Mesenteric fat pad (tissue), 1 donor: ENCODE measurements at regions not wholly inside any gene's neighbourhood (a gene's known extent, or its start where the extent isn't known, plus 50 kb on each side); places are given as distances from the start of the nearest gene placed in this dataset.

Experiments
- DNase-seq: peaks from one replicate; pipeline ENCODE4 v3.0.0-alpha.2; 2020; ENCODE audit warnings: low spot score
- donor health status: DM: yes; HTN: yes; CAD: no.

GRCh38 chr3:27591312-27592210, 107.4 kb upstream of the SLC4A7 start:
- no peak for DNase-seq

- no peak for DNase-seq
Observed at GRCh38 chr3:27590437-27591298, 106.5 kb upstream of the SLC4A7 start.

DNA sequence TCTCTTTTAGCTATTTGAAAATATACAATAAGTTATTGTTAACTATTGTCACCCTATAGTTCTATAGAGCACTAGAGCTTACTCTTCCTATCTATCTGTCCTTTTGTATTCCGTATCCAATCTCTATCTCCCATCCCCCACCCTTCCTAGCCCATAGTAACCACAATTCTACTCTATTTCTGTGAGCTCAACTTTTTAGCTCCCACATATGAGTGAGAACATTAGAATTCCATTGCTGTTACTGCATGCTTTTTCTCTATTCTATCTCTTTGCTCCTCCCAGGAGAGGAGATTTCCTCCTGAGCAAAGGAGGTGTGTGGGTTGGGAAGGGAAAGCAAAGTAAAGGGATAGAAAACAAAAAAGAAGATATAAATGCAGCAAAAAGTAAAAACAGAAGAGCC, 105.6 kb upstream of the SLC4A7 start:
- DNase-seq, result no peak

GRCh38 chr3:27585429-27585828, 101.2 kb upstream of the SLC4A7 start:
- no peak for DNase-seq

DNA sequence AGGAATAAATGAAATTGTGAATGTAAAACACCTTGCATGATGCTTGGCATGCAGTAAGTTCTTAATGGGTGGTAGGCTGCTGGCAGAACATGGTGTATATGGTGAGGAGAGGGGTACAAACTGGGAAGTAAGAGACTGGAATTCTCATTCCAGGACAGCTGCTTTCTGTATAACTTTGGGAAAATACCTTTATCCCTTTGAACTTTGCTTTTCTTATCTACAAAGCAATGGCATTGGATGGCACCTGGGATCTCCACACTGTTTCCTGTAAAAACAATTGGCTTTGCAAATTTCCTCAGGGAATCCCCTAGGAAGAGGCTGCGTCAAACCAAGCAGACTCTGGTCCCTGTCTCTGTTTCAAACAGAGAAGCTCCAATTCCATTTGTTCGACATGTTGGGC, 100.7 kb upstream of the SLC4A7 start:
- DNase-seq, result no peak

- DNase-seq, result peak; percentile 1
Observed at GRCh38 chr3:27581852-27582251, 97.7 kb upstream of the SLC4A7 start.

DNA sequence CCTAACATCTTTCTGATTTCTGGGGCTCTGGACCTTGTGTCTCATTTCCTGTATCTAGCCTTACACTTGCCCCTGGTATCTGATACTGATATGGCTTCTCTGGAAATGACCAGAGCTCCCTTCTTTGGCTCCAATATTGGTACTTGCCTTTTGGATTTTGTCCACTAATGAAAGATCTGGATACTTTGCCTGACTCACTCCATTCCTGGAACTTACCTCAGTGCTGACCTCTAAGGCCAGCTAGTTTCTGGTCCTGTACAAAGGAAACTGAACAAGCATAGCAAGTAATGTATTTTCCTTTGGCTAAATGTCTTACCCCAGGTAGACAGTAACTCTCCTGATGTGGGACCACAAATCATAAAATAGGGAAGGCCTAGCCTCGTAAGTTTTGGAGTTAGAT, 93.8 kb upstream of the SLC4A7 start:
- DNase-seq, result no peak

- DNase-seq, result peak; percentile 11
Observed at GRCh38 chr3:27577504-27577903, 93.3 kb upstream of the SLC4A7 start.

DNA sequence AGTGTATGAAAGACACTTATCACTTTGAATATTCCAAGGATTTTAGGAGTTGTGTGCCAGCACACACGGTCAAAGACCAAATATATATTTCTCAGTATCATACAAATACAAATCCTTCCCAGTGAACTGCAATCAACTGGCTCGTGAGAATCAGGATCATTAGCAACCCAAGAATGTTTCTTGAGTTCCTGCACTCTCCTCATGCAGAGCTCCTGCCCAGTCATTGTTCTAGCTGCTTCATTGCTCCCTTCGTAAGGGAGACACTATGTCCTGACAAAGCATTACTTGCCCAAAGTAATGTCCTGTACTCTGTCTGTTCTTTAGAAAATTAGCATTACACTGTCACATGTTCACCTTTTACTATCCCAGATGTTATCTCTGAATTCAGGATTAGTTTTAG, 92.0 kb upstream of the SLC4A7 start:
- DNase-seq, result peak; percentile 0

- peak; percentile 5 for DNase-seq
Observed at GRCh38 chr3:27575499-27575898, 91.3 kb upstream of the SLC4A7 start.

DNA sequence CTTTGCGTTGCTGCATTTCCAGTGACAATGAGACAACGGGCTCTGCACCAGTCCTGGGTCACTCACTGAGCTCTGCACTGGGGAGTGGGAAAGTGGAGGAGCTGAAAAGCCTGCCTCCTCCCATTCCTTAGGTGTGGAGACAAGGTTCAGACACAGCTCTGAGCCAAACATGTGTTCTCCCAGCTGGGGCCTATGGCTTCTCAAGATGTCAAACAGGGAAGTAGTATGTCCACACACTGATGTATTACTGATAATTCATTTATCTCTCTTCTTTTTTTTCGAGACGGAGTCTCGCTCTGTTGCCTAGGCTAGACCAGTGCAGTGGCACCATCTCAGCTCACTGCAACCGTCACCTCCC, 90.2 kb upstream of the SLC4A7 start:
- DNase-seq, result no peak

GRCh38 chr3:27573780-27574437, 89.7 kb upstream of the SLC4A7 start:
- no peak for DNase-seq

- no peak for DNase-seq
Observed at GRCh38 chr3:27573138-27573537, 89.0 kb upstream of the SLC4A7 start.

GRCh38 chr3:27571345-27571744, 87.2 kb upstream of the SLC4A7 start:
- DNase-seq, result no peak

GRCh38 chr3:27570421-27571106, 86.4 kb upstream of the SLC4A7 start:
- DNase-seq, result no peak

- DNase-seq, result no peak
Observed at GRCh38 chr3:27568393-27568792, 84.2 kb upstream of the SLC4A7 start.

DNA sequence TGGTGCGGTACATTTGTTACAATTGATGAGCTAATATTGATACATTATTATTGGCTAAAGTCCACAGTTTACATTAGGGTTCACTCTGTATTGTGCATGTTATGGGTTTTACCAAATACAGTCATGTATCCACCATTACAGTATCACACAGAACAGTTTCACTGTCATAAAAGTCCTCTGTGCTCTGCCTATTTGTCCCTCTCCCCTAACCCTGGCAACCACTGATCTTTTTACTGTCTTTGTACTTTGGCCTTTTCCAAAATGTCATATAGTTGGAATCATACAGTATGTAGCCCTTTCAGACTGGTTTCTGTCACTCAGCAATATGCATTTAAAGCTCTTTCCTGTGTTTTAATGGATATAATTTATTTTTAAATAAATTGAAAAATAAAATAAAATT, 83.1 kb upstream of the SLC4A7 start:
- DNase-seq, result no peak

DNA sequence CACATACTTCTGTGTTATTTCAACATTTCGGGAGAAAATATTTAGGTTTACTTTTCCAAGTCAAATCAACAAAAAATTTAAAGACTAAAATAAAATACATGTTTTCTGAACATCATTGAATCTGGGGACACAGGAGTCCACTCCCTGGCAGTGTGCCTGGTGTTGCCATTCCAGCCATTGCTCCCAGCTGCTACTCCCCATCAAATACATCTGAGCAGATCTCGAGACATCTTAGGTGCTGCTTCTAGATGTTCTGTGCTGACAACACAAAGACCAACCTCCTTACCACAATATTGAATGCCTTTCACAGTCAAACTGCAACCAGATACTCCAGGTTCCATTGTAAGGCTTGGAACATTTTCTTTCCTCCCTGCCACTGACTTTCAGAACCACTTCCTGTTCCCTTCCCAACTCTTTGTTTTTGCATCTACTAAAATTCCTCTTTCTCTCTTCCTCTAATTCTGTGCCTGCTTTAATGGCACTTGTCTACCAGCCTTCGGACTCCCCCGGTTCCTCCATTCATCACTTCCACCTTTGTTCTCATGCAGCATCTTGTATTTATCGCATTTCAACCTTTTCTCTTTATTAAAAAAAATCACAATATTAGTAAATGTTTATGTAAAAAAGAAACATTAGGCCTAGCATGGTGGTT, 81.1 kb upstream of the SLC4A7 start:
- DNase-seq, result no peak

DNA sequence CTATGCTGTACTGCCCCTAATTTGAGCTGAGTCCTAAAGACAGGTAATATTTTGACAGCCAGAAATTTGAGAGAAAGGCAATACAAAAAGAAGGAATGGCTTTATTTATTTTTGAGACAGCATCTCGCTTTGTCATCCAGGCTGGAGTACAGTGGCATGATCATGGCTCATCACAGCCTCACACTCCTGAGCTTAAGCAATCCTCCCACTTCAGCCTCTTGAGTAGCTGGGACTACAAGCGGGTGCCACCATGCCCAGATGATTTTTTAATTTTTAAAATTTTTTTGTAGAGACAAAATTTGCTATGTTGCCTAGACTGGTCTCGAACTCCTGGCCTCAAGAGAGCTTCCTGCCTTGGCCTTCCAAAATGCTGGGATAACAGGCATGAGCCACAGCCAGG, 77.4 kb upstream of the SLC4A7 start:
- DNase-seq, result no peak

DNA sequence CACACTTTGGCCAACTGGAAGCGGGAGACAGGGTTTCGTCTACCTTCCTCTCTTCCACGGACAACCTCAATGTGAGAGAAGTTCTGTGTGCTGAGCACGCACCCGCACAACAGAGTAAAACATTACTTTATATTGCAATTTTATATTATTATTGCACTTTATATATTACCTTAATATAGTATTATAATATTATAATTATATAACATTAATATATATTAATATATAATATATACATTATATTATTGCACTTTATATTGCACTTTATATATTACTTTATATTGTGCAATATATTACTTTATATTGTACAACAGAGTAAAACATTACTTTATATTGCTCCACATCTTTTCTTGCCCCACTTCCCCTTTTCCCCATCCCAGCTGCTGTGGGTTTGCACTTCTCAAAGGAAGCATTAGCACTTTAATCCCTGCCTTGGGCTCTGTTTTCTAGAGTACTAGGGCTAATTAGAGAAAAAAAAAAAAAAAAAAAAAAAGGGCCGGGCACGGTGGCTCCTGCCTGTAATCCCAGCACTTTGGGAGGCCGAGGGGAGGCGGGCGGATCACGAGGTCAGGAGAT, 76.4 kb upstream of the SLC4A7 start:
- DNase-seq, result no peak
